Liver (tissue), 8 donors: ENCODE measurements at regions not wholly inside any gene's neighbourhood (a gene's known extent, or its start where the extent isn't known, plus 50 kb on each side); places are given as distances from the start of the nearest gene placed in this dataset.

ENCODE experiments used
- DNase-seq: peaks from one replicate; pipeline ENCODE4 v3.0.0-alpha.2; 2017; ENCODE audit warnings: low spot score
- H3K27ac ChIP-seq, 2 donors: one replicate each; pipeline ENCODE4 v1.7.0; 2013; ENCODE audit warnings: inconsistent platforms in 2 of 2, low read length in 2 of 2, control low read depth in 1 of 2, low read depth in 1 of 2, mild to moderate bottlenecking in 1 of 2
- H3K27me3 ChIP-seq, 4 donors: one replicate each; pipeline versions ENCODE4 v1.6.1 to v1.7.0; 2013; ENCODE audit warnings: low read length in 3 of 4, inconsistent platforms in 1 of 4, mild to moderate bottlenecking in 1 of 4, moderate library complexity in 1 of 4; ENCODE audit not compliant: control insufficient read depth in 4 of 4, insufficient read depth in 4 of 4
- H3K36me3 ChIP-seq, 4 donors: one replicate each; pipeline versions ENCODE4 v1.6.1 to v1.7.0; 2013; ENCODE audit warnings: low read length in 3 of 4, mild to moderate bottlenecking in 3 of 4, low read depth in 1 of 4, moderate library complexity in 1 of 4; ENCODE audit not compliant: control insufficient read depth in 4 of 4, insufficient read depth in 3 of 4
- H3K4me1 ChIP-seq, 4 donors: one replicate each; pipeline versions ENCODE4 v1.6.1 to v1.7.0; 2013; ENCODE audit warnings: low read length in 3 of 4, mild to moderate bottlenecking in 3 of 4, moderate library complexity in 1 of 4; ENCODE audit not compliant: control insufficient read depth in 4 of 4, insufficient read depth in 4 of 4
- H3K4me3 ChIP-seq, 3 donors: one replicate each; pipeline versions ENCODE4 v1.6.1 to v1.7.0; 2013; ENCODE audit warnings: low read length in 3 of 3, control low read depth in 1 of 3, low read depth in 1 of 3, mild to moderate bottlenecking in 1 of 3
- H3K9ac ChIP-seq, 2 donors: one replicate each; pipeline ENCODE4 v1.7.0; 2013; ENCODE audit warnings: low read length in 2 of 2, mild to moderate bottlenecking in 2 of 2, moderate library complexity in 2 of 2, control low read depth in 1 of 2, low read depth in 1 of 2
- H3K9me3 ChIP-seq, 4 donors: one replicate each; pipeline versions ENCODE4 v1.6.1 to v1.7.0; 2013; ENCODE audit warnings: low read length in 3 of 4; ENCODE audit not compliant: control insufficient read depth in 4 of 4
- ATF3 ChIP-seq: IDR thresholded peaks from 2 replicates; pipeline ENCODE4 v1.6.1; 2016; ENCODE audit warnings: antibody characterized with exemption
- CTCF ChIP-seq: fragments of 150-350 bp; IDR thresholded peaks from 2 replicates; pipeline ENCODE4 v1.5.1; 2017; ENCODE audit warnings: improper control_type of control experiment, low read depth, low read length; ENCODE audit not compliant: missing input control
- EGR1 ChIP-seq, 2 donors: IDR thresholded peaks; 2 replicates each; pipeline ENCODE4 v1.6.1; 2016 to 2018; ENCODE audit warnings: antibody characterized with exemption in 2 of 2, low read depth in 2 of 2
- FOXA1 ChIP-seq: IDR thresholded peaks from 2 replicates; pipeline ENCODE4 v1.6.1; 2016; ENCODE audit warnings: antibody characterized with exemption
- FOXA2 ChIP-seq: IDR thresholded peaks from 2 replicates; pipeline ENCODE4 v1.6.1; 2016; ENCODE audit warnings: antibody characterized with exemption
- GABPA ChIP-seq, 2 donors: IDR thresholded peaks in 1 of 2; conservative IDR thresholded peaks in 1 of 2; 2 replicates each; pipeline ENCODE4 v1.6.1; 2016; ENCODE audit warnings: antibody characterized with exemption in 2 of 2, mild to moderate bottlenecking in 1 of 2, moderate library complexity in 1 of 2
- HNF4A ChIP-seq, 2 donors: conservative IDR thresholded peaks; 2 replicates each; pipeline ENCODE4 v1.6.1; 2016; ENCODE audit warnings: antibody characterized with exemption in 2 of 2, mild to moderate bottlenecking in 2 of 2
- HNF4G ChIP-seq: IDR thresholded peaks from 2 replicates; pipeline ENCODE4 v1.6.1; 2016; ENCODE audit warnings: antibody characterized with exemption
- JUND ChIP-seq, 2 donors: IDR thresholded peaks; 2 replicates each; pipeline ENCODE4 v1.6.1; 2016; ENCODE audit warnings: antibody characterized with exemption in 2 of 2
- MAX ChIP-seq: IDR thresholded peaks from 2 replicates; pipeline ENCODE4 v1.6.1; 2016; ENCODE audit warnings: antibody characterized with exemption
- NR2F2 ChIP-seq: IDR thresholded peaks from 2 replicates; pipeline ENCODE4 v1.6.1; 2016; ENCODE audit warnings: antibody characterized with exemption
- RAD21 ChIP-seq, 2 donors: IDR thresholded peaks; 2 replicates each; pipeline ENCODE4 v1.6.1; 2016; ENCODE audit warnings: antibody characterized with exemption in 2 of 2, mild to moderate bottlenecking in 2 of 2
- REST ChIP-seq: IDR thresholded peaks from 2 replicates; pipeline ENCODE4 v1.6.1; 2016; ENCODE audit warnings: antibody characterized with exemption, mild to moderate bottlenecking
- RXRA ChIP-seq, 2 donors: IDR thresholded peaks; 2 replicates each; pipeline ENCODE4 v1.6.1; 2017 to 2018; ENCODE audit warnings: antibody characterized with exemption in 2 of 2, mild to moderate bottlenecking in 1 of 2
- SP1 ChIP-seq: IDR thresholded peaks from 2 replicates; pipeline ENCODE4 v1.6.1; 2018; ENCODE audit warnings: antibody characterized with exemption, mild to moderate bottlenecking
- TAF1 ChIP-seq: conservative IDR thresholded peaks from 2 replicates; pipeline ENCODE4 v1.6.1; 2016; ENCODE audit warnings: antibody characterized with exemption, mild to moderate bottlenecking
- YY1 ChIP-seq: IDR thresholded peaks from 2 replicates; pipeline ENCODE4 v1.6.1; 2016; ENCODE audit warnings: antibody characterized with exemption, mild to moderate bottlenecking
- ZBTB33 ChIP-seq: IDR thresholded peaks from 2 replicates; pipeline ENCODE4 v1.6.1; 2016; ENCODE audit warnings: antibody characterized with exemption
- WGBS: extraction: QIAGEN DNeasy Blood & Tissue Kit; methylation state at CpG from one replicate; pipeline ENCODE4 v1.1.7; 2013; 5-methylcytosine and 5-hydroxymethylcytosine counted together
- donor health status: healthy.
- donor health status: healthy.
- donor health status: healthy.
- donor health status: healthy.
- donor health status: healthy.

- Histone ChIP-seq H3K36me3 (no peaks in the 10 kb centered on the region), H3K27ac (no peak overlapping the region), H3K4me3 (no peak overlapping the region), H3K9me3 (no peaks in the 10 kb centered on the region), H3K9ac (no peak overlapping the region), H3K27me3 (peaks cover 0 to 6% (median 0%) of the 10 kb centered on the region in 4 donors), H3K4me1 (no peaks in the 10 kb centered on the region)
- WGBS, result 88% methylated on average over 1 of the region's 1 CpG
- DNase-seq, result no peak
- no peak for TF ChIP-seq FOXA2
- TF ChIP-seq SP1, result no peak
- no peak for TF ChIP-seq REST
- TF ChIP-seq RXRA (IDR thresholded peaks at IDR 0.05), result no peak
- no peak for TF ChIP-seq CTCF
- TF ChIP-seq NR2F2, result no peak
- no peak for TF ChIP-seq TAF1
- no peak for TF ChIP-seq GABPA (IDR thresholded peaks at IDR 0.05 in 1 of 2, conservative IDR thresholded peaks at IDR 0.05 in 1 of 2)
- TF ChIP-seq JUND (IDR thresholded peaks at IDR 0.05), result no peak
- no peak for TF ChIP-seq ZBTB33
- TF ChIP-seq MAX, result no peak
- no peak for TF ChIP-seq FOXA1
- TF ChIP-seq YY1, result no peak
- no peak for TF ChIP-seq ATF3
- no peak for TF ChIP-seq HNF4G
- TF ChIP-seq RAD21 (IDR thresholded peaks at IDR 0.05), result no peak
- TF ChIP-seq EGR1 (IDR thresholded peaks at IDR 0.05; ENCODE audit: low read depth in 2 of 2), result no peak
- no peak for TF ChIP-seq HNF4A (conservative IDR thresholded peaks at IDR 0.05)
Measured at GRCh38 chr13:105940882-105941281, 594.6 kb downstream of the EFNB2 start.
